ENCODE measurements at regions not wholly inside any gene's neighbourhood (a gene's known extent, or its start where the extent isn't known, plus 50 kb on each side); places are given as distances from the start of the nearest gene placed in this dataset.

GRCh38 chr12:93944911-93945310 lies 203.5 kb upstream of the PLXNC1 start:
- Histone ChIP-seq H3K4me3 (ENCODE audit: low read depth, low read length) (no peak overlapping the region), H3K9me3 (ENCODE audit: control insufficient read depth, insufficient read depth, low read length) (no peaks in the 10 kb centered on the region), H3K27me3 (ENCODE audit: control insufficient read depth, insufficient read depth, low read length) (no peaks in the 10 kb centered on the region), H3K27ac (ENCODE audit: low read depth, low read length) (no peak overlapping the region)
- ChIA-PET POLR2A (no interaction called here), CTCF (interaction anchor here (0.9 kb wide), 1 partner anchor 443 kb away, joined by 3 read pairs; no protein-coding TSS in a partner anchor)
- TF ChIP-seq, protein P1, sequence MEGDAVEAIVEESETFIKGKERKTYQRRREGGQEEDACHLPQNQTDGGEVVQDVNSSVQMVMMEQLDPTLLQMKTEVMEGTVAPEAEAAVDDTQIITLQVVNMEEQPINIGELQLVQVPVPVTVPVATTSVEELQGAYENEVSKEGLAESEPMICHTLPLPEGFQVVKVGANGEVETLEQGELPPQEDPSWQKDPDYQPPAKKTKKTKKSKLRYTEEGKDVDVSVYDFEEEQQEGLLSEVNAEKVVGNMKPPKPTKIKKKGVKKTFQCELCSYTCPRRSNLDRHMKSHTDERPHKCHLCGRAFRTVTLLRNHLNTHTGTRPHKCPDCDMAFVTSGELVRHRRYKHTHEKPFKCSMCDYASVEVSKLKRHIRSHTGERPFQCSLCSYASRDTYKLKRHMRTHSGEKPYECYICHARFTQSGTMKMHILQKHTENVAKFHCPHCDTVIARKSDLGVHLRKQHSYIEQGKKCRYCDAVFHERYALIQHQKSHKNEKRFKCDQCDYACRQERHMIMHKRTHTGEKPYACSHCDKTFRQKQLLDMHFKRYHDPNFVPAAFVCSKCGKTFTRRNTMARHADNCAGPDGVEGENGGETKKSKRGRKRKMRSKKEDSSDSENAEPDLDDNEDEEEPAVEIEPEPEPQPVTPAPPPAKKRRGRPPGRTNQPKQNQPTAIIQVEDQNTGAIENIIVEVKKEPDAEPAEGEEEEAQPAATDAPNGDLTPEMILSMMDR (IDR thresholded peaks at IDR 0.05; ENCODE audit: low read depth, low read length) = no peak
- DNase-seq (ENCODE audit: low read depth, low spot score) = no peak

- CTCF ChIA-PET = interaction anchor here (1.1 to 1.6 kb wide), 2 partner anchors 29 to 129 kb away, joined by 3 read pairs; no protein-coding TSS in a partner anchor
- no peak overlapping the region for H3K27ac ChIP-seq (ENCODE audit: low read depth, low read length)
Observed at GRCh38 chr12:93946542-93947150, 201.7 kb upstream of the PLXNC1 start.

DNA sequence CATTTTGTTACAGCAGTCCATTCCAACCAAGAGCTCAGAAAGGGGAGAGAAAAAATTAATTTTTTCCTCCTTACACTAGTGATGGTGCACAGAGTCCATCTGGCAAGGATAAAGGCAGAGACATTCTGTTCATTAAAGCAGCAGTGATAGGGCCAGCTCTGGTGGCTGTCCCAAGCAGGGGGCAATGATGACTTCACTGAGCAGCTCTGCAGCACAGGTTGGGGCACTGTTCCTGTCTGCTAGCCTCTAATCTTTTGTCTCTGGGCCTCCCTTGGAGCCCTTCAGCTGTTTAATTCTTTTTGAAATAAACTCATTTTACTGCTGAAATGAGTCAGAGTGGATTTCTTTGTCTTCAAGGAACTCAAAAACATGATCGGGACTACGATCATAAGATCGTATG lies 200.9 kb upstream of the PLXNC1 start:
- Histone ChIP-seq H3K9me3 (ENCODE audit: control insufficient read depth, insufficient read depth, low read length) (no peaks in the 10 kb centered on the region), H3K27ac (ENCODE audit: low read depth, low read length) (no peak overlapping the region), H3K27me3 (ENCODE audit: control insufficient read depth, insufficient read depth, low read length) (no peaks in the 10 kb centered on the region), H3K4me3 (ENCODE audit: low read depth, low read length) (no peak overlapping the region)
- CTCF ChIA-PET = interaction anchor here (1.1 to 1.6 kb wide), 2 partner anchors 30 to 128 kb away, joined by 3 read pairs; no protein-coding TSS in a partner anchor
- POLR2A ChIA-PET = no interaction called here
- DNase-seq (ENCODE audit: low read depth, low spot score) = no peak
- TF ChIP-seq, protein P1 (IDR thresholded peaks at IDR 0.05; ENCODE audit: low read depth, low read length) = no peak

More at GRCh38 chr12:93946542-93947150, 201.7 kb upstream of the PLXNC1 start:
- no peak for DNase-seq (ENCODE audit: low read depth, low spot score)
- H3K9me3 ChIP-seq (ENCODE audit: control insufficient read depth, insufficient read depth, low read length) = no peaks in the 10 kb centered on the region
- POLR2A ChIA-PET = no interaction called here
- H3K4me3 ChIP-seq (ENCODE audit: low read depth, low read length) = no peak overlapping the region
- H3K27me3 ChIP-seq (ENCODE audit: control insufficient read depth, insufficient read depth, low read length) = no peaks in the 10 kb centered on the region
- TF ChIP-seq, protein P1 (IDR thresholded peaks at IDR 0.05; ENCODE audit: low read depth, low read length) = no peak

- TF ChIP-seq, protein P1 (IDR thresholded peaks at IDR 0.05; ENCODE audit: low read depth, low read length) = no peak
- Histone ChIP-seq H3K4me3 (ENCODE audit: low read depth, low read length) (no peak overlapping the region), H3K27ac (ENCODE audit: low read depth, low read length) (no peak overlapping the region), H3K9me3 (ENCODE audit: control insufficient read depth, insufficient read depth, low read length) (no peaks in the 10 kb centered on the region), H3K27me3 (ENCODE audit: control insufficient read depth, insufficient read depth, low read length) (no peaks in the 10 kb centered on the region)
- ChIA-PET CTCF (interaction anchor here (1.5 kb wide), 1 partner anchor 151 kb away, joined by 5 read pairs; no protein-coding TSS in a partner anchor), POLR2A (no interaction called here)
- DNase-seq (ENCODE audit: low read depth, low spot score) = no peak
Observed at GRCh38 chr12:93950311-93950710, 198.1 kb upstream of the PLXNC1 start.

DNA sequence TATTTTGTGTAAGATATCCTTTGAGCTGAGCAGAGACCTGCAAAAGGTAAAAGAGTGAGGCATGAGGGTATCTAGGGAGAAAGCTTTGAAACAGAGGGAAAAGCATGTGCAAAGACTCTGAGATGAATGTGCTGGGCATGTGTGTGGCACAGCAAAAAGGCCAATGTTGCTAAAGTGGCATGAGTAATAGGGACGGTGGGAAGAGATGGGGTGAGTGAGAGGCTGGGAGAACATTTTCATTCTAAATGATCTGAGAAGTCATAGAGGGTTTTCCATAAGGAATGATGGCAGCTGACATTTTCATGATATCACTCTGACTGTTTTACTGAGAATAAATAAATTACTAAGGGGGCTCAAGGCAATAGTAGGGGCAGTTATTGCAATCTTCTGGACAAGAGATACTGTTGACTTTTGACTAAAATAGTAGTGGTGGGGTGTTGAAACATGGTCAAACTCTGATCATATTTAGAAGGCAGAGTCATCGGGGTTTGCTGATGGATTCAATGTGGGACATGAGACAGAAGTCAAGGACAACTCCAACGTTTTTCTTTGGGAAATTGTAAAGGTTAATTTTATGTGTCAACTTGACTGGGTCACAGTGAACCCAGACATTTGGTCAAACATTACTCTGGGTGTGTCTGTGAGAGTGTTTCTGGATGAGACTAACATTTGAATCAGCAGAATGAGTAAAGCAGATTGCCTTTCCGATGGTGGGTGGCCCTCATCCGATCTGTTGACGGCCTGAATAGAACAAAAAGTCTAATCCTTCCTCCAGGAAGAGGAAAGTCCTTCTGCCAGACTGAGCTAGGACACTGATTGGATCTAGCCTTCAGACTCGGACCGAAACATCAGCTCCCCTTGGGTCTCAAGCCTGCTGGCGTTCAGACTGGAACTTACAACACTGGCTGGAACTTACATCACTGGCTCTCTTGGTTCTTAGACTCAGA lies 193.9 kb upstream of the PLXNC1 start:
- Histone ChIP-seq H3K27ac (ENCODE audit: low read depth, low read length) (no peak overlapping the region), H3K9me3 (ENCODE audit: control insufficient read depth, insufficient read depth, low read length) (no peaks in the 10 kb centered on the region), H3K27me3 (ENCODE audit: control insufficient read depth, insufficient read depth, low read length) (no peaks in the 10 kb centered on the region), H3K4me3 (ENCODE audit: low read depth, low read length) (no peak overlapping the region)
- TF ChIP-seq, protein P1 (IDR thresholded peaks at IDR 0.05; ENCODE audit: low read depth, low read length) = no peak
- ChIA-PET CTCF (no interaction called here), POLR2A (no interaction called here)
- no peak for DNase-seq (ENCODE audit: low read depth, low spot score)

Data from AG04450 (cell line).